ENCODE measurements at regions not wholly inside any gene's neighbourhood (a gene's known extent, or its start where the extent isn't known, plus 50 kb on each side); places are given as distances from the start of the nearest gene placed in this dataset.
"Not testable (repeated sequence)": the region's sequence is repeated elsewhere in the genome, so short reads cannot be mapped to it uniquely, and the experiment has no call there.

GRCh38 chr7:125424721-125425120 lies 495.1 kb upstream of the POT1 start:
- no peak overlapping the region for H3K27ac ChIP-seq (ENCODE audit: low read length)
- no peaks in the 10 kb centered on the region for H3K36me3 ChIP-seq (ENCODE audit: control insufficient read depth, insufficient read depth, low read length)
- H3K9me3 ChIP-seq (ENCODE audit: control insufficient read depth, low read depth, low read length), result no peaks in the 10 kb centered on the region
- DNase-seq, result no peak
- WGBS (ENCODE audit: insufficient coverage, low lambda C conversion rate), result 79% methylated on average over 2 of the region's 3 CpGs
- no peak overlapping the region for H3K4me3 ChIP-seq (ENCODE audit: low read length)
- no peaks in the 10 kb centered on the region for H3K4me1 ChIP-seq (ENCODE audit: control insufficient read depth, insufficient read depth, low read length)
- H3K27me3 ChIP-seq (ENCODE audit: control insufficient read depth, insufficient read depth, low read length), result no peaks in the 10 kb centered on the region

GRCh38 chr7:125423458-125424155 lies 494.0 kb upstream of the POT1 start:
- H3K4me3 ChIP-seq (ENCODE audit: low read length), result no peak overlapping the region
- H3K27ac ChIP-seq (ENCODE audit: low read length), result no peak overlapping the region
- no peaks in the 10 kb centered on the region for H3K36me3 ChIP-seq (ENCODE audit: control insufficient read depth, insufficient read depth, low read length)
- H3K27me3 ChIP-seq (ENCODE audit: control insufficient read depth, insufficient read depth, low read length), result no peaks in the 10 kb centered on the region
- peak in 1 of 2 donors; percentile 5 for DNase-seq
- H3K4me1 ChIP-seq (ENCODE audit: control insufficient read depth, insufficient read depth, low read length), result no peaks in the 10 kb centered on the region
- no peaks in the 10 kb centered on the region for H3K9me3 ChIP-seq (ENCODE audit: control insufficient read depth, low read depth, low read length)

GRCh38 chr7:125421407-125421806 lies 491.8 kb upstream of the POT1 start:
- H3K4me1 ChIP-seq (ENCODE audit: control insufficient read depth, insufficient read depth, low read length); DNase-seq; H3K9me3 ChIP-seq (ENCODE audit: control insufficient read depth, low read depth, low read length); H3K27ac ChIP-seq (ENCODE audit: low read length); H3K4me3 ChIP-seq (ENCODE audit: low read length); H3K27me3 ChIP-seq (ENCODE audit: control insufficient read depth, insufficient read depth, low read length); H3K36me3 ChIP-seq (ENCODE audit: control insufficient read depth, insufficient read depth, low read length): not testable (repeated sequence)
- no CpG with 5 or more reads among the region's 3 CpGs for WGBS (ENCODE audit: insufficient coverage, low lambda C conversion rate)

- no CpG with 5 or more reads among the region's 2 CpGs for WGBS (ENCODE audit: insufficient coverage, low lambda C conversion rate)
- Histone ChIP-seq H3K9me3 (ENCODE audit: control insufficient read depth, low read depth, low read length) (no peaks in the 10 kb centered on the region), H3K36me3 (ENCODE audit: control insufficient read depth, insufficient read depth, low read length) (no peaks in the 10 kb centered on the region), H3K27ac (ENCODE audit: low read length) (no peak overlapping the region), H3K27me3 (ENCODE audit: control insufficient read depth, insufficient read depth, low read length) (no peaks in the 10 kb centered on the region), H3K4me1 (ENCODE audit: control insufficient read depth, insufficient read depth, low read length) (no peaks in the 10 kb centered on the region), H3K4me3 (ENCODE audit: low read length) (no peak overlapping the region)
- DNase-seq, result no peak
These were observed 483.5 kb upstream of the POT1 start for GRCh38 chr7:125412890-125413665.

GRCh38 chr7:125409921-125410320 lies 480.3 kb upstream of the POT1 start:
- Histone ChIP-seq H3K4me3 (ENCODE audit: low read length) (no peak overlapping the region), H3K27ac (ENCODE audit: low read length) (no peak overlapping the region), H3K36me3 (ENCODE audit: control insufficient read depth, insufficient read depth, low read length) (no peaks in the 10 kb centered on the region), H3K9me3 (ENCODE audit: control insufficient read depth, low read depth, low read length) (no peaks in the 10 kb centered on the region), H3K27me3 (ENCODE audit: control insufficient read depth, insufficient read depth, low read length) (no peaks in the 10 kb centered on the region), H3K4me1 (ENCODE audit: control insufficient read depth, insufficient read depth, low read length) (no peaks in the 10 kb centered on the region)
- no peak for DNase-seq

GRCh38 chr7:125406111-125406510 lies 476.5 kb upstream of the POT1 start:
- Histone ChIP-seq H3K4me3 (ENCODE audit: low read length) (no peak overlapping the region), H3K9me3 (ENCODE audit: control insufficient read depth, low read depth, low read length) (no peaks in the 10 kb centered on the region), H3K36me3 (ENCODE audit: control insufficient read depth, insufficient read depth, low read length) (no peaks in the 10 kb centered on the region), H3K27me3 (ENCODE audit: control insufficient read depth, insufficient read depth, low read length) (no peaks in the 10 kb centered on the region), H3K27ac (ENCODE audit: low read length) (no peak overlapping the region), H3K4me1 (ENCODE audit: control insufficient read depth, insufficient read depth, low read length) (no peaks in the 10 kb centered on the region)
- whole genome bisulfite sequencing (ENCODE audit: insufficient coverage, low lambda C conversion rate), result no CpG with 5 or more reads among the region's 1 CpG
- no peak for DNase-seq

GRCh38 chr7:125399408-125399807 lies 469.8 kb upstream of the POT1 start:
- H3K36me3 ChIP-seq (ENCODE audit: control insufficient read depth, insufficient read depth, low read length), result no peaks in the 10 kb centered on the region
- no peaks in the 10 kb centered on the region for H3K9me3 ChIP-seq (ENCODE audit: control insufficient read depth, low read depth, low read length)
- H3K27me3 ChIP-seq (ENCODE audit: control insufficient read depth, insufficient read depth, low read length), result no peaks in the 10 kb centered on the region
- H3K27ac ChIP-seq (ENCODE audit: low read length), result no peak overlapping the region
- 90% methylated on average over 2 of the region's 3 CpGs for WGBS (ENCODE audit: insufficient coverage, low lambda C conversion rate)
- no peak overlapping the region for H3K4me3 ChIP-seq (ENCODE audit: low read length)
- H3K4me1 ChIP-seq (ENCODE audit: control insufficient read depth, insufficient read depth, low read length), result no peaks in the 10 kb centered on the region
- no peak for DNase-seq

GRCh38 chr7:125396466-125397151 lies 467.0 kb upstream of the POT1 start:
- no peak for DNase-seq
- 100% methylated on average over 1 of the region's 4 CpGs for WGBS (ENCODE audit: insufficient coverage, low lambda C conversion rate)
- H3K36me3 ChIP-seq (ENCODE audit: control insufficient read depth, insufficient read depth, low read length), result no peaks in the 10 kb centered on the region
- H3K9me3 ChIP-seq (ENCODE audit: control insufficient read depth, low read depth, low read length), result no peaks in the 10 kb centered on the region
- no peak overlapping the region for H3K27ac ChIP-seq (ENCODE audit: low read length)
- no peaks in the 10 kb centered on the region for H3K4me1 ChIP-seq (ENCODE audit: control insufficient read depth, insufficient read depth, low read length)
- H3K27me3 ChIP-seq (ENCODE audit: control insufficient read depth, insufficient read depth, low read length), result no peaks in the 10 kb centered on the region
- no peak overlapping the region for H3K4me3 ChIP-seq (ENCODE audit: low read length)

GRCh38 chr7:125391921-125392320 lies 462.3 kb upstream of the POT1 start:
- H3K4me3 ChIP-seq (ENCODE audit: low read length), result no peak overlapping the region
- no peaks in the 10 kb centered on the region for H3K27me3 ChIP-seq (ENCODE audit: control insufficient read depth, insufficient read depth, low read length)
- no peaks in the 10 kb centered on the region for H3K4me1 ChIP-seq (ENCODE audit: control insufficient read depth, insufficient read depth, low read length)
- WGBS (ENCODE audit: insufficient coverage, low lambda C conversion rate), result 40% methylated on average over 1 of the region's 3 CpGs
- H3K27ac ChIP-seq (ENCODE audit: low read length), result no peak overlapping the region
- DNase-seq, result no peak
- H3K9me3 ChIP-seq (ENCODE audit: control insufficient read depth, low read depth, low read length), result no peaks in the 10 kb centered on the region
- H3K36me3 ChIP-seq (ENCODE audit: control insufficient read depth, insufficient read depth, low read length), result no peaks in the 10 kb centered on the region

GRCh38 chr7:125390981-125391380 lies 461.4 kb upstream of the POT1 start:
- no peak for DNase-seq
- Histone ChIP-seq H3K27ac (ENCODE audit: low read length) (no peak overlapping the region), H3K9me3 (ENCODE audit: control insufficient read depth, low read depth, low read length) (no peaks in the 10 kb centered on the region), H3K4me1 (ENCODE audit: control insufficient read depth, insufficient read depth, low read length) (no peaks in the 10 kb centered on the region), H3K36me3 (ENCODE audit: control insufficient read depth, insufficient read depth, low read length) (no peaks in the 10 kb centered on the region), H3K27me3 (ENCODE audit: control insufficient read depth, insufficient read depth, low read length) (no peaks in the 10 kb centered on the region), H3K4me3 (ENCODE audit: low read length) (no peak overlapping the region)
- no CpG with 5 or more reads among the region's 3 CpGs for WGBS (ENCODE audit: insufficient coverage, low lambda C conversion rate)

Data from large intestine (tissue), 3 donors.